ENCODE measurements at regions not wholly inside any gene's neighbourhood (a gene's known extent, or its start where the extent isn't known, plus 50 kb on each side); places are given as distances from the start of the nearest gene placed in this dataset.

DNA sequence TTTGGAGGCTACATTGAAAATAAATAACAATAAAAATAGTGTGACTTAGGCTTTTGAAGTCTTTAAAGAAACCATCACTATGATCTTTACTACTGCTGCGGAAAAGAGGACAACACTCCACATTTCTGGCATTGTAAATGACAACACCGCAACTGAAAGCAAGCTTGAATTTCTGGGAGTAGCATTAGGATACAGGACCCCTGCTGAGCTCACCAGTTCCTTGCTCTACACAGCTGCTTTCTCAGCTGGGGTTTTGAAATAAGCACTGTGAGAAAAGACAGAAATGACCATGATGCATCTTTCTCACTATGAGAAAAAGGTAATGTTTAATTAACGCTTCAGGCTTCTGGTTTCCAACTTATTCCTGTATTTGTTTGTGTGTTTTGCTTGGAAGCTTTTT, 168.0 kb downstream of the TAF11L14 start:
- Histone ChIP-seq H3K27ac (ENCODE audit: low read length) (no peak overlapping the region), H3K27me3 (ENCODE audit: control insufficient read depth, insufficient read depth, low read length) (no peaks in the 10 kb centered on the region), H3K4me1 (ENCODE audit: control insufficient read depth, insufficient read depth, low read length) (no peaks in the 10 kb centered on the region), H3K9me3 (ENCODE audit: control insufficient read depth, insufficient read depth, low read depth, low read length) (no peaks in the 10 kb centered on the region), H3K4me3 (ENCODE audit: low read depth in 2 of 2, low read length in 2 of 2) (no peak overlapping the region), H3K36me3 (ENCODE audit: control insufficient read depth, insufficient read depth, low read length) (no peaks in the 10 kb centered on the region)
- CTCF ChIA-PET, result no interaction called here
- no peak for ATAC-seq
- in situ Hi-C loops (cut with HindIII; ENCODE audit: low pct_unique_long_range_greater_than_20kb, low sequenced_read_pairs), result no loop called here
- DNase-seq (ENCODE audit: low read depth, low spot score), result no peak
- POLR2A ChIA-PET, result no interaction called here
- no peak for TF ChIP-seq POLR2AphosphoS5 (IDR thresholded peaks at IDR 0.05; ENCODE audit: low read depth, low read length)
- no peak for TF ChIP-seq SIN3A (IDR thresholded peaks at IDR 0.05; ENCODE audit: borderline replicate concordance, insufficient read depth, low read depth, low read length)
- no peak for TF ChIP-seq TCF7L2 (IDR thresholded peaks at IDR 0.05; ENCODE audit: low read depth, low read length)
- TF ChIP-seq, protein P1, sequence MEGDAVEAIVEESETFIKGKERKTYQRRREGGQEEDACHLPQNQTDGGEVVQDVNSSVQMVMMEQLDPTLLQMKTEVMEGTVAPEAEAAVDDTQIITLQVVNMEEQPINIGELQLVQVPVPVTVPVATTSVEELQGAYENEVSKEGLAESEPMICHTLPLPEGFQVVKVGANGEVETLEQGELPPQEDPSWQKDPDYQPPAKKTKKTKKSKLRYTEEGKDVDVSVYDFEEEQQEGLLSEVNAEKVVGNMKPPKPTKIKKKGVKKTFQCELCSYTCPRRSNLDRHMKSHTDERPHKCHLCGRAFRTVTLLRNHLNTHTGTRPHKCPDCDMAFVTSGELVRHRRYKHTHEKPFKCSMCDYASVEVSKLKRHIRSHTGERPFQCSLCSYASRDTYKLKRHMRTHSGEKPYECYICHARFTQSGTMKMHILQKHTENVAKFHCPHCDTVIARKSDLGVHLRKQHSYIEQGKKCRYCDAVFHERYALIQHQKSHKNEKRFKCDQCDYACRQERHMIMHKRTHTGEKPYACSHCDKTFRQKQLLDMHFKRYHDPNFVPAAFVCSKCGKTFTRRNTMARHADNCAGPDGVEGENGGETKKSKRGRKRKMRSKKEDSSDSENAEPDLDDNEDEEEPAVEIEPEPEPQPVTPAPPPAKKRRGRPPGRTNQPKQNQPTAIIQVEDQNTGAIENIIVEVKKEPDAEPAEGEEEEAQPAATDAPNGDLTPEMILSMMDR (IDR thresholded peaks at IDR 0.05), result no peak
- TF ChIP-seq, protein P2, sequence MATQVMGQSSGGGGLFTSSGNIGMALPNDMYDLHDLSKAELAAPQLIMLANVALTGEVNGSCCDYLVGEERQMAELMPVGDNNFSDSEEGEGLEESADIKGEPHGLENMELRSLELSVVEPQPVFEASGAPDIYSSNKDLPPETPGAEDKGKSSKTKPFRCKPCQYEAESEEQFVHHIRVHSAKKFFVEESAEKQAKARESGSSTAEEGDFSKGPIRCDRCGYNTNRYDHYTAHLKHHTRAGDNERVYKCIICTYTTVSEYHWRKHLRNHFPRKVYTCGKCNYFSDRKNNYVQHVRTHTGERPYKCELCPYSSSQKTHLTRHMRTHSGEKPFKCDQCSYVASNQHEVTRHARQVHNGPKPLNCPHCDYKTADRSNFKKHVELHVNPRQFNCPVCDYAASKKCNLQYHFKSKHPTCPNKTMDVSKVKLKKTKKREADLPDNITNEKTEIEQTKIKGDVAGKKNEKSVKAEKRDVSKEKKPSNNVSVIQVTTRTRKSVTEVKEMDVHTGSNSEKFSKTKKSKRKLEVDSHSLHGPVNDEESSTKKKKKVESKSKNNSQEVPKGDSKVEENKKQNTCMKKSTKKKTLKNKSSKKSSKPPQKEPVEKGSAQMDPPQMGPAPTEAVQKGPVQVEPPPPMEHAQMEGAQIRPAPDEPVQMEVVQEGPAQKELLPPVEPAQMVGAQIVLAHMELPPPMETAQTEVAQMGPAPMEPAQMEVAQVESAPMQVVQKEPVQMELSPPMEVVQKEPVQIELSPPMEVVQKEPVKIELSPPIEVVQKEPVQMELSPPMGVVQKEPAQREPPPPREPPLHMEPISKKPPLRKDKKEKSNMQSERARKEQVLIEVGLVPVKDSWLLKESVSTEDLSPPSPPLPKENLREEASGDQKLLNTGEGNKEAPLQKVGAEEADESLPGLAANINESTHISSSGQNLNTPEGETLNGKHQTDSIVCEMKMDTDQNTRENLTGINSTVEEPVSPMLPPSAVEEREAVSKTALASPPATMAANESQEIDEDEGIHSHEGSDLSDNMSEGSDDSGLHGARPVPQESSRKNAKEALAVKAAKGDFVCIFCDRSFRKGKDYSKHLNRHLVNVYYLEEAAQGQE (IDR thresholded peaks at IDR 0.05; ENCODE audit: insufficient read depth in 1 of 2, low read depth in 2 of 2, low read length in 1 of 2), result no peak
- intact Hi-C loops (cut with micrococcal nuclease; ENCODE audit: unreplicated experiment), result no loop called here
- no TSS peak for BruUV-seq (replicated peaks)

DNA sequence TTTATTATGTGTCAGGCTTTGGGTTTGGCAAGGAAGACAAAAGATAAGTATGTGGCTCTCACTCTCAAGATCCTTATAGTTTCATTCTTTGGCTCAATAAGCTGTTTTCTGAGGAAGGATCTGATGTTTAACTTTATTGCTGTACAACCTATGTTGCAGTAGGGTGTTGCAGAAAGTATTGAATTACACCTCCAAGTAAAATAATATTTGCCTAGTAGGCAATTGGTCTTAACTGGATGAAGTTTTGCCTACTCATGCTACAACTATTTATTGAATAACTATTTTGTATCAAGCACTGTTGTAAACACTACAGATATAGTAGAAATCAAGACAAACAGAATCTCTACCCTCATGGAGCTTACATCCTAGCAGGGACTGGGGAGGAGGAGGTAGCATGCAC, 169.7 kb downstream of the TAF11L14 start:
- H3K4me3 ChIP-seq (ENCODE audit: low read depth in 2 of 2, low read length in 2 of 2), result no peak overlapping the region
- no peak overlapping the region for H3K27ac ChIP-seq (ENCODE audit: low read length)
- no peaks in the 10 kb centered on the region for H3K9me3 ChIP-seq (ENCODE audit: control insufficient read depth, insufficient read depth, low read depth, low read length)
- H3K36me3 ChIP-seq (ENCODE audit: control insufficient read depth, insufficient read depth, low read length), result no peaks in the 10 kb centered on the region
- DNase-seq (ENCODE audit: low read depth, low spot score), result no peak
- intact Hi-C loops (cut with micrococcal nuclease; ENCODE audit: unreplicated experiment) (no loop called here), in situ Hi-C loops (cut with HindIII; ENCODE audit: low pct_unique_long_range_greater_than_20kb, low sequenced_read_pairs) (no loop called here)
- CTCF ChIA-PET, result no interaction called here
- BruUV-seq (replicated peaks), result no TSS peak
- POLR2A ChIA-PET, result no interaction called here
- no peak for ATAC-seq
- no peaks in the 10 kb centered on the region for H3K27me3 ChIP-seq (ENCODE audit: control insufficient read depth, insufficient read depth, low read length)
- H3K4me1 ChIP-seq (ENCODE audit: control insufficient read depth, insufficient read depth, low read length), result no peaks in the 10 kb centered on the region
- TF ChIP-seq TCF7L2 (IDR thresholded peaks at IDR 0.05; ENCODE audit: low read depth, low read length), result no peak
- TF ChIP-seq, protein P1 (IDR thresholded peaks at IDR 0.05), result no peak
- TF ChIP-seq SIN3A (IDR thresholded peaks at IDR 0.05; ENCODE audit: borderline replicate concordance, insufficient read depth, low read depth, low read length), result no peak
- TF ChIP-seq, protein P2 (IDR thresholded peaks at IDR 0.05; ENCODE audit: insufficient read depth in 1 of 2, low read depth in 2 of 2, low read length in 1 of 2), result no peak
- no peak for TF ChIP-seq POLR2AphosphoS5 (IDR thresholded peaks at IDR 0.05; ENCODE audit: low read depth, low read length)
